CD4-positive, alpha-beta T cell treated with Interleukin-10 for 1 hour (primary cell): ENCODE measurements at regions not wholly inside any gene's neighbourhood (a gene's known extent, or its start where the extent isn't known, plus 50 kb on each side); places are given as distances from the start of the nearest gene placed in this dataset.

Experiments used
- DNase-seq: peaks from one replicate; pipeline ENCODE4 v3.0.0-alpha.2; 2020

- DNase-seq = no peak
Measured at GRCh38 chr1:175822580-175822979, 79.2 kb upstream of the TNR start.

DNA sequence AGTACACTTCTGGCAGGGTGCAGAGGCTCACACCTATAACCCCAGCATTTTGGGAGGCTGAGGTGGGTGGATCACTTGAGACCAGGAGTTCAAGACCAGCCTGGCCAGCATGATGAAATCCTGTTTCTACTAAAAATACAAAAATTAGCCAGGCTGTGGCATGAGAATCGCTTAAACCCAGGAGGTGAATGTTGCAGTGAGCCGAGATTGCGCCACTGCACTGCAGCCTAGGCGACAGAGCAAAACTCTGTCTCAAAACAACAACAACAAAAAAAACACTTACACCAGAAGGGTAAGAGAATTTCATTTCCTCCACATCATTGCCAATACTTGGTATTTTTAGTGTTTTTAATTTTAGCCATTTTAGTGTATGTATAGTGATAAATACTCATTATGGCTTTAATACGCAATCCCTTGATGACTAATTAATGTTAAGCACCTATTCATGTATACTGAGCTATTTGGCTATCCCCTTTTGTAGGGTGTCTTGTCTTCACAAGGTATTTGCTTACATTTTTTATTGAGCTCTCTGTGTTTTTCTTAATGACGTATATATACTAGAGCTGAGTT, 77.1 kb upstream of the TNR start:
- no peak for DNase-seq

GRCh38 chr1:175818929-175819328, 75.5 kb upstream of the TNR start:
- no peak for DNase-seq

- no peak for DNase-seq
Measured at GRCh38 chr1:175817445-175817844, 74.0 kb upstream of the TNR start.

- no peak for DNase-seq
Measured at GRCh38 chr1:175814885-175815284, 71.5 kb upstream of the TNR start.

GRCh38 chr1:175812936-175813335, 69.5 kb upstream of the TNR start:
- DNase-seq = no peak

GRCh38 chr1:175810305-175810704, 66.9 kb upstream of the TNR start:
- DNase-seq = no peak

DNA sequence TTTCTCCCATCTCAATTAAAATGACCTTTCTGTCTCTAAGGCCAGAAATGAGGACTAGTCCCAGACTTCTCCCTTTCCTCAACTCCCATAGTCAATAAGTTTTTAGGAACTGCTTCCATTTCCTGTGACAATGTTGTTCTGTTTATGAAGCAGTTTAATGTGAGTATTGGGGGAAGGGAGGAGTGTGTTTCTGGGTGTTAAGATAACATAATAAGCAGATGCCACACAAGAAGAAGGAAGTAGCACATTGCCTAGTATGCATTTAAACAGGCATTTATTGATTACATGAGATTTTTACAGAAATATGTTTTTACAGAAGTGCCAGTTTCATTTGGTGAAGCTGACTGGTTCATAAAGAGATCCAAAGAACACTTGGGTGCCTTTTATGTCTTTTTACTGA, 65.6 kb upstream of the TNR start:
- no peak for DNase-seq

DNA sequence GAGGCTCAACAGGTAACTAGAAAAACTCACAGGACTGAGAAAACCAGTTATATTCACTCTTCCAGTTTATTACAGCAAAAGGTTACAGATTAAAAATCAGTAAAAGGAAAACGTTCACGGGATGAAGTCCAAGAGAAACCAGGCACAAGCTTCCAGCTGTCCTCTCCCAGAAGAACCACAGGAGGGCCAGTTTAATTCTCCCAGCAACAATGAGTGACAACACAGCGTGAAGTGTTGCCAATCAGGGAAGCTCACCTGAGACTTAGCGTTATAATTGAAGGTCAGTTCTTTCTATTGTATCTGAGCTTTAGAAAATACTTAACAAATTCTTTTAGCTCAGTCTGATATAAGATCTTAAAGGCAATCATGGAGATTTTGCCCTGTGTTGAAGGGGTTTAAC, 65.2 kb upstream of the TNR start:
- DNase-seq = no peak

GRCh38 chr1:175804561-175804960, 61.2 kb upstream of the TNR start:
- DNase-seq = no peak

DNA sequence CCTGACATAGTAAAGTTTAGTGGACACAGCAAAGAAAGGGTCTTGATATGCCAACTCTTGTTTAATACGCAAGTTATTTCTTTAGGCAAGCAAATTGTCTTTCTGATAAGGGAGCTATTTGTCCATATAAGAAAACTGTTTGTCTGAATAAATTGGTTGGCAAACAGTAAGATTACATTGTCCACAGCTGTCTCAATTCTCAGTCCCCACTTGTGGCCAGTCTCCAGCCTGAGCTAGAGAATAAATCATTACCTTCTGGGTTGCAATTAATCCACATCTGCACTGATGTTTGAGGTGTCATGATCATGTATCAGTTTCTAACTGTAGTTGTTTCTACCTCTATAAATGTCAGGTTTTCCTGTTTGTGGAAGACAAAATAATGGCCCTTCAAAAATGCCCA, 60.0 kb upstream of the TNR start:
- DNase-seq = no peak

DNA sequence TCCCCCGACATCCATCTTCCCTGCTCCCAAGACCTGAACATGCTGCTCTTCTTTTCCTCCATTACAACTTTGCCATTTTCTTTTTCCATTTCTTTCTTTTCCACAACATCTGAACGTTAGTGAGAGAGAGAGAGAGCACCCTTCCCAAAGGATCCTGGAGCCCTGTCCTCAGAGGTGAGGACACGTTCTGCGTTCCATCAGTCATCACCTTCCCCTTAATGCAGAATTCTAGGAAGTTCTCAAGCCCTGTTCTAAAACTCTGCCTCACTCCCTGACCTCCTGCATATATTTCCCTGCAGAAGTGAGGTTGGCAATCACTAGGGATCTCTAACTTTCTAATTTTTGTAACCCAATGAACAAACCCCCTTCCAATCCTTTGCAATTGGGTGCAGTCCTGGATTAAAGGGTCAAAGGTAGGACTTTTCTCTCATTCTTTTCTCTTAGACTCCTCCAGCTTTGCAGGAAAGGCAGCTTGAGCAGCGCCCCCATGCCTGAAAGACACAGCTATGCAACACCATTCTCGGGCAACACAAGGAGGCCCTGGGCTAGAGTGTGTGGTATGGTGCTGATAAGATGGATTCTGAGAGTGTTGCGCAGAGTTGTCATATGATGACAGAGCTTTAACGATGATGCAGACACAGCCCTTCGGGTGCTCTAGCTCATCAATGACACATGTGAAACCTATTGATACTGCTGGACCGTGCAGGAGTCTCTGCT, 59.2 kb upstream of the TNR start:
- no peak for DNase-seq

GRCh38 chr1:175801979-175802378, 58.6 kb upstream of the TNR start:
- no peak for DNase-seq

DNA sequence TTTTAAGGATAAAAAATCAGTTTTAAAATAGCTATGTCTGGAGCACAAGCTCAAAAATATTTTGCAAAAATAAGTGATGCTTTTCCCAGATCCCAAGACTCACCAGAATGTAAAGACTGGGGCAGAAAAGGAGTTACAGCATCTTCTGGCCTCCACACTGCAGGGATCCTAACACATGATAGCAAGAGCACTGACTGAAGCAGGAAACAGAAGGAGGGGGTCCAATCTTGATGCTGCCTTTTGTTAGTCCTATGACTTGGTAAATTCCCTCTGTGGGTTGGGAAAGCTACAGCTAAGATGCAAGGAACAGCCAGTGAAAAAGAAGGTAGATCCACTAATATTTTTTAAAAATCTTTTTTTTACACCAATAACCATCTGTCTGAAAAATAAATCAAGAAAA, 54.2 kb upstream of the TNR start:
- DNase-seq = no peak

DNA sequence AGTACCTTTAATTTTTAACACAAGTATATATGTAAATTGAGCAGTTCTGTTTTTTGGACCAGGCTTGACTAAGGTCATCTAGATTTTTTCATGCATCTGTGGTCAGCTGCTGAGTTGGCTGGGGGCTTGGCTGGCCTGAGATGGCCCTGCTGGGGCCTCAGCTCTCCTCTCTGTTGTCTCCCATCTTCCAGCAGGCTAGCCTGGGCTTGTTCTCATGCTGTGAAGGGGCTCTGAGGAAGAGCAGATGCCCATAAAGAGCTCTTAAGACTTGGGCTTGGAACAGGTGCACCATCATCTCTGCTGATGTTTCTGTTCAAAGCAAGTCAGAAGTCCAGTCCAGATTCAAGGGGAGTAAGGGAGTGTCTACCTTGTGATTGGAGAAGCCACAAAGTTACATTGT, 51.2 kb upstream of the TNR start:
- DNase-seq = no peak

GRCh38 chr1:175793617-175794016, 50.2 kb upstream of the TNR start:
- DNase-seq = no peak
